Epithelial cell of esophagus (primary cell): ENCODE measurements at regions not wholly inside any gene's neighbourhood (a gene's known extent, or its start where the extent isn't known, plus 50 kb on each side); places are given as distances from the start of the nearest gene placed in this dataset.

ENCODE experiments used
- DNase-seq: peaks from one replicate; pipeline ENCODE4 v3.0.0; 2010; ENCODE audit warnings: low read depth
- H3K4me3 ChIP-seq: 2 replicates; pipeline ENCODE4 v1.5.1; 2011; ENCODE audit warnings: mild to moderate bottlenecking, low read length, control low read depth
- CTCF ChIP-seq: IDR thresholded peaks from 2 replicates; pipeline ENCODE4 v1.5.1; 2011; ENCODE audit warnings: low read depth, mild to moderate bottlenecking, low read length, control low read depth, inconsistent platforms; ENCODE audit not compliant: insufficient read depth; ENCODE audit errors: missing control alignments

- TF ChIP-seq CTCF, result no peak
- no peak for DNase-seq
- no peak overlapping the region for H3K4me3 ChIP-seq
Observed at GRCh38 chr4:8788174-8788573, 83.5 kb downstream of the HMX1 start.

- TF ChIP-seq CTCF, result no peak
- no peak overlapping the region for H3K4me3 ChIP-seq
Observed at GRCh38 chr4:8786166-8786565, 85.5 kb downstream of the HMX1 start.

GRCh38 chr4:8785656-8786142, 85.9 kb downstream of the HMX1 start:
- no peak for DNase-seq
- no peak for TF ChIP-seq CTCF
- no peak overlapping the region for H3K4me3 ChIP-seq

More at GRCh38 chr4:8786166-8786565, 85.5 kb downstream of the HMX1 start:
- no peak for DNase-seq

- TF ChIP-seq CTCF, result no peak
- no peak for DNase-seq
- no peak overlapping the region for H3K4me3 ChIP-seq
Observed at GRCh38 chr4:8783736-8784135, 87.9 kb downstream of the HMX1 start.

- no peak for DNase-seq
- no peak for TF ChIP-seq CTCF
- H3K4me3 ChIP-seq, result no peak overlapping the region
Observed at GRCh38 chr4:8782135-8782534, 89.5 kb downstream of the HMX1 start.

GRCh38 chr4:8781641-8782040, 90.0 kb downstream of the HMX1 start:
- TF ChIP-seq CTCF, result no peak
- no peak overlapping the region for H3K4me3 ChIP-seq
- no peak for DNase-seq

- TF ChIP-seq CTCF, result no peak
- no peak for DNase-seq
- H3K4me3 ChIP-seq, result no peak overlapping the region
Observed at GRCh38 chr4:8780596-8781368, 90.9 kb downstream of the HMX1 start.
